Colon (tissue), 2 donors: ENCODE measurements at regions not wholly inside any gene's neighbourhood (a gene's known extent, or its start where the extent isn't known, plus 50 kb on each side); places are given as distances from the start of the nearest gene placed in this dataset.

Experiments used
- FAIRE-seq: peaks from 2 replicates; lab custom pipeline; 2012; peaks lifted over from hg19 to GRCh38; lab: Jason Lieb, UNC
- donor health status: control.
- donor health status: control.

- no peak for FAIRE-seq
These were observed 377.7 kb upstream of the SALL3 start for GRCh38 chr18:78601923-78602322.

- no peak for FAIRE-seq
These were observed 377.2 kb upstream of the SALL3 start for GRCh38 chr18:78602430-78602829.

- FAIRE-seq, result no peak
These were observed 376.3 kb upstream of the SALL3 start for GRCh38 chr18:78603102-78603983.

- FAIRE-seq, result no peak
These were observed 374.4 kb upstream of the SALL3 start for GRCh38 chr18:78605255-78605654.

GRCh38 chr18:78607221-78607620 is 372.4 kb upstream of the SALL3 start:
- no peak for FAIRE-seq

- no peak for FAIRE-seq
These were observed 371.8 kb upstream of the SALL3 start for GRCh38 chr18:78607784-78608183.

GRCh38 chr18:78610179-78610578 is 369.4 kb upstream of the SALL3 start:
- no peak for FAIRE-seq

- FAIRE-seq, result no peak
These were observed 368.3 kb upstream of the SALL3 start for GRCh38 chr18:78611201-78611800.

GRCh38 chr18:78611869-78612268 is 367.7 kb upstream of the SALL3 start:
- no peak for FAIRE-seq

GRCh38 chr18:78612318-78612717 is 367.3 kb upstream of the SALL3 start:
- FAIRE-seq, result no peak

- no peak for FAIRE-seq
These were observed 366.8 kb upstream of the SALL3 start for GRCh38 chr18:78612801-78613200.

GRCh38 chr18:78618726-78619125 is 360.9 kb upstream of the SALL3 start:
- no peak for FAIRE-seq

GRCh38 chr18:78619854-78620253 is 359.8 kb upstream of the SALL3 start:
- FAIRE-seq, result no peak

GRCh38 chr18:78620326-78620725 is 359.3 kb upstream of the SALL3 start:
- FAIRE-seq, result no peak

- no peak for FAIRE-seq
These were observed 358.4 kb upstream of the SALL3 start for GRCh38 chr18:78621141-78621755.

- FAIRE-seq, result no peak
These were observed 357.2 kb upstream of the SALL3 start for GRCh38 chr18:78622251-78622906.

- no peak for FAIRE-seq
These were observed 356.6 kb upstream of the SALL3 start for GRCh38 chr18:78622907-78623541.

GRCh38 chr18:78624646-78625279 is 354.9 kb upstream of the SALL3 start:
- FAIRE-seq, result no peak

GRCh38 chr18:78625847-78626246 is 353.8 kb upstream of the SALL3 start:
- no peak for FAIRE-seq

GRCh38 chr18:78627551-78628346 is 351.9 kb upstream of the SALL3 start:
- FAIRE-seq, result no peak

GRCh38 chr18:78629426-78629825 is 350.2 kb upstream of the SALL3 start:
- FAIRE-seq, result no peak
